ENCODE measurements at regions not wholly inside any gene's neighbourhood (a gene's known extent, or its start where the extent isn't known, plus 50 kb on each side); places are given as distances from the start of the nearest gene placed in this dataset.

DNA sequence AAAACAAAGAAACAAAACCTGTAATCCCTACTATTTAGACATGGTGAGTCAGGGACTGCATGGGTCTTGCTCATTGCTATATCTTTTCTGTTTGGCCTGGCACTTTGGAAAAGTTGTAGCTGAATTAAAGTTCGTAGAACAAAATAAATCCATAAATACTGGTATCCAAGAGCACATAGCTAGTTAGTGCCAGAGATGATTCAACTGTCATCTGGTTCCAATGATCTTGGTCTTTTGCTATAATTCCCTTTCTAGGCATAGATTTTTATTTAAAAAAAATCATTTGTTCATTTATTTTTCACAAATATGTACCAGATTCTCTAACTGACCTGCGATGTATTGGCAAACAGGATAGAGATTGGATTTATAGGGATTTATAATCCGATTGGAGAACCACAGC, 1436.1 kb upstream of the GOT2 start:
- intact Hi-C loops (cut with DNase I; ENCODE audit: low total_unique reads): no loop called here
- in situ Hi-C loops (cut with MboI; ENCODE audit: low pct_ligation_motif_present in 1 of 4, low pct_unique_long_range_greater_than_20kb in 1 of 4, low sequenced_read_pairs in 3 of 4): no loop called here
- H3K27me3 ChIP-seq: no peaks in the 10 kb centered on the region
- no peak overlapping the region for H3K4me3 ChIP-seq
- H3K9me3 ChIP-seq: no peaks in the 10 kb centered on the region
- WGBS, 2 donors (ENCODE audit: low coverage in 1 of 2): 70 to 85% methylated on average over 3 of the region's 3 CpGs
- no peak for DNase-seq
- H3K27ac ChIP-seq: no peak overlapping the region
- no peak for TF ChIP-seq EP300 (IDR thresholded peaks at IDR 0.05; ENCODE audit: low read depth)
- TF ChIP-seq, protein P1, sequence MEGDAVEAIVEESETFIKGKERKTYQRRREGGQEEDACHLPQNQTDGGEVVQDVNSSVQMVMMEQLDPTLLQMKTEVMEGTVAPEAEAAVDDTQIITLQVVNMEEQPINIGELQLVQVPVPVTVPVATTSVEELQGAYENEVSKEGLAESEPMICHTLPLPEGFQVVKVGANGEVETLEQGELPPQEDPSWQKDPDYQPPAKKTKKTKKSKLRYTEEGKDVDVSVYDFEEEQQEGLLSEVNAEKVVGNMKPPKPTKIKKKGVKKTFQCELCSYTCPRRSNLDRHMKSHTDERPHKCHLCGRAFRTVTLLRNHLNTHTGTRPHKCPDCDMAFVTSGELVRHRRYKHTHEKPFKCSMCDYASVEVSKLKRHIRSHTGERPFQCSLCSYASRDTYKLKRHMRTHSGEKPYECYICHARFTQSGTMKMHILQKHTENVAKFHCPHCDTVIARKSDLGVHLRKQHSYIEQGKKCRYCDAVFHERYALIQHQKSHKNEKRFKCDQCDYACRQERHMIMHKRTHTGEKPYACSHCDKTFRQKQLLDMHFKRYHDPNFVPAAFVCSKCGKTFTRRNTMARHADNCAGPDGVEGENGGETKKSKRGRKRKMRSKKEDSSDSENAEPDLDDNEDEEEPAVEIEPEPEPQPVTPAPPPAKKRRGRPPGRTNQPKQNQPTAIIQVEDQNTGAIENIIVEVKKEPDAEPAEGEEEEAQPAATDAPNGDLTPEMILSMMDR (IDR thresholded peaks at IDR 0.05): no peak
- no peak for TF ChIP-seq POLR2A (IDR thresholded peaks at IDR 0.05)
- TF ChIP-seq POLR2AphosphoS5 (IDR thresholded peaks at IDR 0.05): no peak
- H3K4me1 ChIP-seq: no peaks in the 10 kb centered on the region
- no peaks in the 10 kb centered on the region for H3K36me3 ChIP-seq

DNA sequence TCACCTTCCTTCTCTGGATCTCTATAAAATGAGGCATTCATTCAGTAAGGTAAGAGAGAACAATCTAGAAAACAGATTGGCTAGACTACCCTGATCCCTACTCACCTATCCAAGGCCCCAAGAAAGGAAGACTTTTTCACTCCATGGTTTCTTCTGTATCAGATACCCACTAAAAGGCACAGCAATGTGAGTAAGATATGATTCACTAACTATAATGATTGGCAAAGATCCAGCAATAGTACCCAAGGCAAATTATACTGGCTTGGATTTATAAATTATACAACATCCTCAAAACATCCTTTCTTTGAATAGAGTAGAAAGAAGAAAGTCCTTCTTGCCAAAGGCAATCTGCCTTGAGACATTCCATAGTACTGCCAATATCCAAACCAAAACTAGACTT, 1432.0 kb upstream of the GOT2 start:
- Histone ChIP-seq H3K27me3 (no peaks in the 10 kb centered on the region), H3K9me3 (no peaks in the 10 kb centered on the region), H3K4me3 (no peak overlapping the region), H3K4me1 (no peaks in the 10 kb centered on the region), H3K27ac (no peak overlapping the region), H3K36me3 (no peaks in the 10 kb centered on the region)
- intact Hi-C loops (cut with DNase I; ENCODE audit: low total_unique reads) (no loop called here), in situ Hi-C loops (cut with MboI; ENCODE audit: low pct_ligation_motif_present in 1 of 4, low pct_unique_long_range_greater_than_20kb in 1 of 4, low sequenced_read_pairs in 3 of 4) (no loop called here)
- TF ChIP-seq EP300 (IDR thresholded peaks at IDR 0.05; ENCODE audit: low read depth): no peak
- no peak for TF ChIP-seq POLR2AphosphoS5 (IDR thresholded peaks at IDR 0.05)
- no peak for TF ChIP-seq POLR2A (IDR thresholded peaks at IDR 0.05)
- TF ChIP-seq, protein P1 (IDR thresholded peaks at IDR 0.05): no peak
- no peak for DNase-seq

DNA sequence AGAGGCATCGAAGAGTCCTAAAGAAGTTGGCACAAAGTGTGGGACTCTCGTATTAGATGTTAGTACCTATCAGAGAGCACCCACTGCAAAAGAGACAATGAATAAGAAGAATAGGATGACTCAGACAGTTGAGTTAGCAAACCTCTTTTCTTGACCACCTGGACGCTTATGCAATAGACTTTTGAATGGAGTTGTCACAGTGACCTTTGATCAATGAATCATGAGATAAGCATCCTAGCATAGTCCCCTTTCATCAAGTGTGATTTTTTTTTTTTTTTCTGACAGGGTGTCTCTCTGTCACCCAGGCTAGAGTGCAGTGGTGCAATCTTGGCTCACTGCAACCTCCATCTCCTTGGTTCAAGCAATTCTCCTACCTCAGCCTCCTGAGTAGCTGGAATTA, 1417.9 kb upstream of the GOT2 start:
- intact Hi-C loops (cut with DNase I; ENCODE audit: low total_unique reads) (no loop called here), in situ Hi-C loops (cut with MboI; ENCODE audit: low pct_ligation_motif_present in 1 of 4, low pct_unique_long_range_greater_than_20kb in 1 of 4, low sequenced_read_pairs in 3 of 4) (no loop called here)
- H3K9me3 ChIP-seq: no peaks in the 10 kb centered on the region

DNA sequence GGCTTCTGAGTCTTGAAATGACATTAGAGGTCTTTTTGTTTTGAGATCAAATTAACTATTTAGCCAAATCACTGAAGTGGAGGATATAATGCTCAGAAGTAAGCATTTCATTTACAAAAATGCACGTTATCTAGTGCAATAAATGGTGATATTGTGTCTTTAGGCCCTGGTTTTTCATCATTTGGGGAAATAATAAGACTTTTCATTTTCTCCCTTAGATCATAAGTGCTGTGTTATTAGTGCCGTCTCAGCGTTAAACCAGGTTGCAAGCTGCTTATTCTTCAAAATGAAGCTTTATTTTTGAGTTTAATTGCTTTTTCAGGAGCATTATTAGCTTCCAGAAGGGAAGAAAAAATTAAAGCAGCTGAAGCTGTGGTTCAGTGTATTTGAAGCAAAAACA, 1416.8 kb upstream of the GOT2 start:
- no peaks in the 10 kb centered on the region for H3K9me3 ChIP-seq
- TF ChIP-seq, protein P1 (IDR thresholded peaks at IDR 0.05): no peak
- no peak for TF ChIP-seq POLR2A (IDR thresholded peaks at IDR 0.05)
- no peak for TF ChIP-seq EP300 (IDR thresholded peaks at IDR 0.05; ENCODE audit: low read depth)
- TF ChIP-seq POLR2AphosphoS5 (IDR thresholded peaks at IDR 0.05): no peak
- intact Hi-C loops (cut with DNase I; ENCODE audit: low total_unique reads): no loop called here

More for the DNA sequence above, 1417.9 kb upstream of the GOT2 start:
- H3K27ac ChIP-seq: no peak overlapping the region
- no peak overlapping the region for H3K4me3 ChIP-seq
- no peaks in the 10 kb centered on the region for H3K27me3 ChIP-seq
- H3K36me3 ChIP-seq: no peaks in the 10 kb centered on the region
- TF ChIP-seq, protein P1 (IDR thresholded peaks at IDR 0.05): no peak
- no peak for TF ChIP-seq EP300 (IDR thresholded peaks at IDR 0.05; ENCODE audit: low read depth)
- no peak for DNase-seq
- WGBS, 2 donors (ENCODE audit: low coverage in 1 of 2): 68 to 77% methylated on average over 3 of the region's 3 CpGs
- no peaks in the 10 kb centered on the region for H3K4me1 ChIP-seq

More for the DNA sequence above, 1416.8 kb upstream of the GOT2 start:
- DNase-seq: no peak
- no peaks in the 10 kb centered on the region for H3K4me1 ChIP-seq
- no peaks in the 10 kb centered on the region for H3K27me3 ChIP-seq
- no peak overlapping the region for H3K27ac ChIP-seq
- WGBS, 2 donors (ENCODE audit: low coverage in 1 of 2): 68 to 87% methylated on average over 3 of the region's 3 CpGs
- in situ Hi-C loops (cut with MboI; ENCODE audit: low pct_ligation_motif_present in 1 of 4, low pct_unique_long_range_greater_than_20kb in 1 of 4, low sequenced_read_pairs in 3 of 4): no loop called here
- H3K4me3 ChIP-seq: no peak overlapping the region
- H3K36me3 ChIP-seq: no peaks in the 10 kb centered on the region
